ENCODE measurements at regions not wholly inside any gene's neighbourhood (a gene's known extent, or its start where the extent isn't known, plus 50 kb on each side); places are given as distances from the start of the nearest gene placed in this dataset.

DNA sequence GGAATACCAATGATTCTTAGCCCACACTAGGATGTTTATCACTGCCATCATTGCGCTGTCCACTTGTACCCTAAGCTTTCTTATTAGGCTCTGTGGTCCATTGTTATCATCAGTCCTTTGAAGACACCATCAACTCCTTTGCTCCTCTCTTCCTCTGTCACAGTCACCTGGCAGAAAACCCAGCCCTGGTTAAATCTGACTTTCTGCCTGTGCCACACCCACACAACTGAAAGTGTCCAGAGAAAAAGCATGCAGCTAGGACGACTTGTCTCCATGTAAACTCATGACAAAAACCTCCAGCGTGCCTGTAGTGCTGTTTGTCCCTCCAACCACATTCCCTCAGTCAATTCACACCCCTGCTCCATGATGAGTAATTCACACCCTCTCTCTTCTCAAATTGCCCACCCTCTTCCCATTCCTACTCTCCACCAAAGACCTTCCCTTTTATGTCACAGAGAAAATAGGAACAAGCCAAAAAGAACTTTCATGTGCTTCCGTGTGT lies 297.4 kb upstream of the MGAT5 start:
- H3K4me1 Mint-ChIP-seq (ENCODE audit: low read depth) = peaks cover 8% of the 10 kb centered on the region; the same call in 1 of the 2 replicates
- no peaks in the 10 kb centered on the region for H3K36me3 Mint-ChIP-seq (ENCODE audit: low read depth)
- H3K27me3 Mint-ChIP-seq (ENCODE audit: insufficient read depth) = peaks cover 10% of the 10 kb centered on the region
- H3K27ac Mint-ChIP-seq = no peak overlapping the region
- H3K9me3 Mint-ChIP-seq = no peaks in the 10 kb centered on the region
- no peak overlapping the region for H3K4me3 Mint-ChIP-seq
- TF ChIP-seq, protein P1, sequence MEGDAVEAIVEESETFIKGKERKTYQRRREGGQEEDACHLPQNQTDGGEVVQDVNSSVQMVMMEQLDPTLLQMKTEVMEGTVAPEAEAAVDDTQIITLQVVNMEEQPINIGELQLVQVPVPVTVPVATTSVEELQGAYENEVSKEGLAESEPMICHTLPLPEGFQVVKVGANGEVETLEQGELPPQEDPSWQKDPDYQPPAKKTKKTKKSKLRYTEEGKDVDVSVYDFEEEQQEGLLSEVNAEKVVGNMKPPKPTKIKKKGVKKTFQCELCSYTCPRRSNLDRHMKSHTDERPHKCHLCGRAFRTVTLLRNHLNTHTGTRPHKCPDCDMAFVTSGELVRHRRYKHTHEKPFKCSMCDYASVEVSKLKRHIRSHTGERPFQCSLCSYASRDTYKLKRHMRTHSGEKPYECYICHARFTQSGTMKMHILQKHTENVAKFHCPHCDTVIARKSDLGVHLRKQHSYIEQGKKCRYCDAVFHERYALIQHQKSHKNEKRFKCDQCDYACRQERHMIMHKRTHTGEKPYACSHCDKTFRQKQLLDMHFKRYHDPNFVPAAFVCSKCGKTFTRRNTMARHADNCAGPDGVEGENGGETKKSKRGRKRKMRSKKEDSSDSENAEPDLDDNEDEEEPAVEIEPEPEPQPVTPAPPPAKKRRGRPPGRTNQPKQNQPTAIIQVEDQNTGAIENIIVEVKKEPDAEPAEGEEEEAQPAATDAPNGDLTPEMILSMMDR (IDR thresholded peaks at IDR 0.05) = no peak
- DNase-seq = no peak

DNA sequence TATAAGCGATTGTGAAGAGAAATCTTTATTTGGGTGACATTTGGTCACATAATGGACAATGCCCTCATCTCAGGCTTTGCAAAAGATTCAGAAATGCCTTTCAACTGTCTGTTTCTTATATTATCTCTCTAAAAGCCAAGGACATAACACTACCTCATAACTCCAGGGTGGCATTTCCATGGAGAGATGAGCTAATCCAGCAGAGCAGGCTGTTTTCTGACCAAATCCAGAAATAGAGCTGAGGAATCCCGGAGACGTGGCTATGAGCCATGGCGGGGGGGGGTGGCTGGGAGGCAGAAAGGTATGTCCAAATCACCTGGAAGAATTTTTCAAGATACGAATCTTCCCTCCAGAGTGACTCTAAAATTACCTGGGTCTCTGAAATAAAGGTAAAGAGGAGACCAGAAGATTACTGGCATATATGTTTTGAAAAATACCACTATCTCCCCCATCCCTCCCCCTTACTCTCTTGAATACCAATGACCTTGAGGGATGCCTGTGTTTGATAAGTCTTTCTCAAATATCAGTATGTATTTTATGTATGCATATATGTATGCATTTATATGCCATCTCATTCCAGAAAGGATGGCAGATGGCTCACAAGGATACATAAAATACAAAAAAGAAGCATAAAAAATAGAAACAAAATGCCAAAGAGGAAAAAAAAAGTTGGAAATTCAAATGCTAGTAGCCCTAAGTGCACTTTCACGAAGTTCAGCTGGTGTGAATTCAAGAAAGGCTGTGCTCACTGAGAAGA lies 296.0 kb upstream of the MGAT5 start:
- Mint-ChIP-seq H3K9me3 (no peaks in the 10 kb centered on the region), H3K27me3 (ENCODE audit: insufficient read depth) (peaks cover 13% of the 10 kb centered on the region), H3K27ac (no peak overlapping the region), H3K4me1 (ENCODE audit: low read depth) (peaks cover 8% of the 10 kb centered on the region; the same call in 1 of the 2 replicates), H3K4me3 (no peak overlapping the region), H3K36me3 (ENCODE audit: low read depth) (no peaks in the 10 kb centered on the region)
- DNase-seq = no peak
- TF ChIP-seq, protein P1 (IDR thresholded peaks at IDR 0.05) = no peak

DNA sequence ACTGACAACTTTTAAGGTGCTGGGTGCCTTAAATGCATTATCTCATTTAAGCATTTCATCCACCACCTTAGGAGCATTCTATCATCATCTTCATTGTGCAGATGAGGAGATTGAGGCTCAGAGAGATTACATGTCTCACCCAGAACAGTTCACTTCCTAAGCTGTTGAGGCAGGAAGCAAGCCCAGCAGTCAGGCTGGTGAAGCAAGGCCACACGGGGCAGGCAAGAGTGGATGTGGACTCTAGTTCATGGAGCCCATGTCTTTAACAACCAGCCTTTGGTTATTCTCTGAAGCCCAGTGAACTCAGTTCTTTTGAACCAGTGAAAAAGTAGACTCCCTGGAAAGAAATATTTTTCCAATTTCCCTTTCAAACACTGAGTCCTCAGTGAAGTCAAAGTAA lies 294.8 kb upstream of the MGAT5 start:
- TF ChIP-seq, protein P1 (IDR thresholded peaks at IDR 0.05) = no peak
- Mint-ChIP-seq H3K4me3 (no peak overlapping the region), H3K27me3 (ENCODE audit: insufficient read depth) (peaks cover 13% of the 10 kb centered on the region), H3K9me3 (no peaks in the 10 kb centered on the region), H3K27ac (no peak overlapping the region), H3K36me3 (ENCODE audit: low read depth) (no peaks in the 10 kb centered on the region), H3K4me1 (ENCODE audit: low read depth) (peaks cover 8% of the 10 kb centered on the region; the same call in 1 of the 2 replicates)
- DNase-seq = no peak

DNA sequence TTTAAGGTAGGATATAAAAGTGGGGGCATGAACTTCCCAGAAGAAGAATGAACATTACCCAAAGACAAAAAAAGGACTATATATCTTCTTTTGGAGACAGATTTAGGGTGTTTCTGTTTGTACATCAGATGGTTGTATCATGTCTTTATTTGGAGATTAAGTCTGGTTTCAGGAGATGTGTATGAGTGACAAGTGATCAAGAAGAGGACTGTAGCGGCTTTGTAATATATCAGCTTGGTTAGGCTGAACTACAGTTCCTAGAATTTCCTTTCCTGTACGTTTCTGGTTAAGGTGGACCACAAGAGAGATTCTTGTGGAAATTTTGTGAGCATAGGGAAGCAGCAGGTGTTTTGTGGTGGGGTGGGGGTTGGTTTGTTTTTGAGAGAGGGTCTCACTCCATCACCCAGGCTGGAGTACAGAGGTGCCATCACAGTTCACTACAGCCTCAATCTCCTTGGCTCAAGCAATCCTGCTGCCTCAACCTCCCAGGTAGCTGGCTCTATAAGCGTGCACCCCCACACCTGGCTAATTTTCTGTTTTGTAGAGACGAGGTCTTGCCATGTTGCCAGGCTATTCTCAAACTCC lies 287.1 kb upstream of the MGAT5 start:
- Mint-ChIP-seq H3K27me3 (ENCODE audit: insufficient read depth) (peaks cover 4% of the 10 kb centered on the region), H3K36me3 (ENCODE audit: low read depth) (no peaks in the 10 kb centered on the region), H3K4me3 (no peak overlapping the region), H3K9me3 (no peaks in the 10 kb centered on the region), H3K27ac (no peak overlapping the region), H3K4me1 (ENCODE audit: low read depth) (peaks cover 27% of the 10 kb centered on the region)
- TF ChIP-seq, protein P1 (IDR thresholded peaks at IDR 0.05) = no peak
- DNase-seq = no peak

DNA sequence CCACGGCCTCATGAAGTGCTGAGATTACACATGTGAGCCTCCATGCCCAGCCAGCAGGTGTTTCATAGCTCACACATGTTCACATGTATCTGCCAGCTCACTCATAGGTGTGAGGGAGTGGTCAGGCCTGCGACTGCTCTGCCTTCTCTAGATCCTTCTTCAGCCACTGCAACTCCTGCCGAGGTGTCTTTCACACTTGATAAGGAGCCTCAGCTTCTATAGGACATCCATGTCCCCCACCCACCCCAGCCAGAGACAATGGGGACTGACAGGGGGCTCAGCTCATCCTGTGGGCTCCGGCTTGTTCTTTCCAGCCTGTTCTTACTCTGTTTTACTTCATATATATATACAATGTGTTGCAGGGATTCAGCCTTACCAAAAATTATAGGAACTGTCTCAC lies 286.5 kb upstream of the MGAT5 start:
- no peak overlapping the region for H3K4me3 Mint-ChIP-seq
- no peak for DNase-seq

More for the DNA sequence above, 286.5 kb upstream of the MGAT5 start:
- Mint-ChIP-seq H3K27ac (no peak overlapping the region), H3K27me3 (ENCODE audit: insufficient read depth) (peaks cover 5% of the 10 kb centered on the region), H3K36me3 (ENCODE audit: low read depth) (no peaks in the 10 kb centered on the region), H3K9me3 (no peaks in the 10 kb centered on the region), H3K4me1 (ENCODE audit: low read depth) (peaks cover 32% of the 10 kb centered on the region)
- TF ChIP-seq, protein P1 (IDR thresholded peaks at IDR 0.05) = no peak
